ENCODE measurements at regions not wholly inside any gene's neighbourhood (a gene's known extent, or its start where the extent isn't known, plus 50 kb on each side); places are given as distances from the start of the nearest gene placed in this dataset.
"Not testable (repeated sequence)": the region's sequence is repeated elsewhere in the genome, so short reads cannot be mapped to it uniquely, and the experiment has no call there.

- no peaks in the 10 kb centered on the region for H3K4me1 ChIP-seq (ENCODE audit: control insufficient read depth, insufficient read depth, low read length)
- no peak overlapping the region for H3K4me3 ChIP-seq (ENCODE audit: low read length)
- H3K9ac ChIP-seq (ENCODE audit: low read depth, low read length) = no peak overlapping the region
- H3K9me3 ChIP-seq (replicated peaks; ENCODE audit: low read length) = no peaks in the 10 kb centered on the region
- H3K4me2 ChIP-seq (ENCODE audit: low read length) = no peak overlapping the region
- no peaks in the 10 kb centered on the region for H3K36me3 ChIP-seq (ENCODE audit: insufficient read depth, low read length)
- H3K27me3 ChIP-seq (ENCODE audit: control insufficient read depth, insufficient read depth, low read length) = no peaks in the 10 kb centered on the region
Observed at GRCh38 chr5:53790026-53790425, 229.6 kb downstream of the NDUFS4 start.

GRCh38 chr5:53792338-53792737 lies 231.9 kb downstream of the NDUFS4 start:
- Histone ChIP-seq H3K27me3 (ENCODE audit: control insufficient read depth, insufficient read depth, low read length) (no peaks in the 10 kb centered on the region), H3K9me3 (replicated peaks; ENCODE audit: low read length) (no peaks in the 10 kb centered on the region), H3K36me3 (ENCODE audit: insufficient read depth, low read length) (no peaks in the 10 kb centered on the region), H3K4me3 (ENCODE audit: low read length) (no peak overlapping the region), H3K4me1 (ENCODE audit: control insufficient read depth, insufficient read depth, low read length) (no peaks in the 10 kb centered on the region), H3K9ac (ENCODE audit: low read depth, low read length) (no peak overlapping the region), H3K4me2 (ENCODE audit: low read length) (no peak overlapping the region)

- H3K4me2 ChIP-seq (ENCODE audit: low read length); H3K9ac ChIP-seq (ENCODE audit: low read depth, low read length); H3K4me3 ChIP-seq (ENCODE audit: low read length); H3K36me3 ChIP-seq (ENCODE audit: insufficient read depth, low read length); H3K27me3 ChIP-seq (ENCODE audit: control insufficient read depth, insufficient read depth, low read length); H3K9me3 ChIP-seq (replicated peaks; ENCODE audit: low read length); H3K4me1 ChIP-seq (ENCODE audit: control insufficient read depth, insufficient read depth, low read length): not testable (repeated sequence)
Observed at GRCh38 chr5:53799644-53800043, 239.2 kb downstream of the NDUFS4 start.

- H3K9ac ChIP-seq (ENCODE audit: low read depth, low read length); H3K9me3 ChIP-seq (replicated peaks; ENCODE audit: low read length); H3K4me2 ChIP-seq (ENCODE audit: low read length); H3K36me3 ChIP-seq (ENCODE audit: insufficient read depth, low read length); H3K27me3 ChIP-seq (ENCODE audit: control insufficient read depth, insufficient read depth, low read length); H3K4me1 ChIP-seq (ENCODE audit: control insufficient read depth, insufficient read depth, low read length); H3K4me3 ChIP-seq (ENCODE audit: low read length): not testable (repeated sequence)
Observed at GRCh38 chr5:53808392-53808791, 248.0 kb downstream of the NDUFS4 start.

- H3K4me2 ChIP-seq (ENCODE audit: low read length) = no peak overlapping the region
- H3K27me3 ChIP-seq (ENCODE audit: control insufficient read depth, insufficient read depth, low read length) = peaks cover 23% of the 10 kb centered on the region
- H3K4me1 ChIP-seq (ENCODE audit: control insufficient read depth, insufficient read depth, low read length) = no peaks in the 10 kb centered on the region
- no peak overlapping the region for H3K9ac ChIP-seq (ENCODE audit: low read depth, low read length)
- no peaks in the 10 kb centered on the region for H3K9me3 ChIP-seq (replicated peaks; ENCODE audit: low read length)
- H3K36me3 ChIP-seq (ENCODE audit: insufficient read depth, low read length) = no peaks in the 10 kb centered on the region
- no peak overlapping the region for H3K4me3 ChIP-seq (ENCODE audit: low read length)
Observed at GRCh38 chr5:53814819-53815218, 254.4 kb downstream of the NDUFS4 start.

GRCh38 chr5:53815471-53815870 lies 255.0 kb downstream of the NDUFS4 start:
- no peaks in the 10 kb centered on the region for H3K36me3 ChIP-seq (ENCODE audit: insufficient read depth, low read length)
- H3K4me2 ChIP-seq (ENCODE audit: low read length) = no peak overlapping the region
- H3K4me1 ChIP-seq (ENCODE audit: control insufficient read depth, insufficient read depth, low read length) = no peaks in the 10 kb centered on the region
- H3K9me3 ChIP-seq (replicated peaks; ENCODE audit: low read length) = no peaks in the 10 kb centered on the region
- no peak overlapping the region for H3K4me3 ChIP-seq (ENCODE audit: low read length)
- peaks cover 23% of the 10 kb centered on the region for H3K27me3 ChIP-seq (ENCODE audit: control insufficient read depth, insufficient read depth, low read length)
- H3K9ac ChIP-seq (ENCODE audit: low read depth, low read length) = no peak overlapping the region

GRCh38 chr5:53817183-53817582 lies 256.7 kb downstream of the NDUFS4 start:
- H3K27me3 ChIP-seq (ENCODE audit: control insufficient read depth, insufficient read depth, low read length) = peaks cover 23% of the 10 kb centered on the region

GRCh38 chr5:53819482-53819881 lies 259.0 kb downstream of the NDUFS4 start:
- peaks cover 19% of the 10 kb centered on the region for H3K27me3 ChIP-seq (ENCODE audit: control insufficient read depth, insufficient read depth, low read length)
- no peaks in the 10 kb centered on the region for H3K4me1 ChIP-seq (ENCODE audit: control insufficient read depth, insufficient read depth, low read length)
- no peak overlapping the region for H3K4me3 ChIP-seq (ENCODE audit: low read length)
- no peak overlapping the region for H3K4me2 ChIP-seq (ENCODE audit: low read length)
- no peak overlapping the region for H3K9ac ChIP-seq (ENCODE audit: low read depth, low read length)
- no peaks in the 10 kb centered on the region for H3K9me3 ChIP-seq (replicated peaks; ENCODE audit: low read length)
- no peaks in the 10 kb centered on the region for H3K36me3 ChIP-seq (ENCODE audit: insufficient read depth, low read length)

More at GRCh38 chr5:53817183-53817582, 256.7 kb downstream of the NDUFS4 start:
- H3K4me1 ChIP-seq (ENCODE audit: control insufficient read depth, insufficient read depth, low read length) = no peaks in the 10 kb centered on the region
- H3K4me2 ChIP-seq (ENCODE audit: low read length) = no peak overlapping the region
- H3K36me3 ChIP-seq (ENCODE audit: insufficient read depth, low read length) = no peaks in the 10 kb centered on the region
- H3K4me3 ChIP-seq (ENCODE audit: low read length) = no peak overlapping the region
- H3K9ac ChIP-seq (ENCODE audit: low read depth, low read length) = no peak overlapping the region
- no peaks in the 10 kb centered on the region for H3K9me3 ChIP-seq (replicated peaks; ENCODE audit: low read length)

- Histone ChIP-seq H3K36me3 (ENCODE audit: insufficient read depth, low read length) (no peaks in the 10 kb centered on the region), H3K4me3 (ENCODE audit: low read length) (no peak overlapping the region), H3K9me3 (replicated peaks; ENCODE audit: low read length) (no peaks in the 10 kb centered on the region), H3K27me3 (ENCODE audit: control insufficient read depth, insufficient read depth, low read length) (peaks cover 12% of the 10 kb centered on the region), H3K9ac (ENCODE audit: low read depth, low read length) (no peak overlapping the region), H3K4me1 (ENCODE audit: control insufficient read depth, insufficient read depth, low read length) (no peaks in the 10 kb centered on the region), H3K4me2 (ENCODE audit: low read length) (no peak overlapping the region)
Observed at GRCh38 chr5:53820119-53820801, 259.8 kb downstream of the NDUFS4 start.

GRCh38 chr5:53820802-53821171 lies 260.3 kb downstream of the NDUFS4 start:
- Histone ChIP-seq H3K4me3 (ENCODE audit: low read length) (no peak overlapping the region), H3K4me2 (ENCODE audit: low read length) (no peak overlapping the region), H3K9me3 (replicated peaks; ENCODE audit: low read length) (no peaks in the 10 kb centered on the region), H3K27me3 (ENCODE audit: control insufficient read depth, insufficient read depth, low read length) (peaks cover 6% of the 10 kb centered on the region), H3K9ac (ENCODE audit: low read depth, low read length) (no peak overlapping the region), H3K4me1 (ENCODE audit: control insufficient read depth, insufficient read depth, low read length) (no peaks in the 10 kb centered on the region), H3K36me3 (ENCODE audit: insufficient read depth, low read length) (no peaks in the 10 kb centered on the region)

GRCh38 chr5:53825016-53825415 lies 264.6 kb downstream of the NDUFS4 start:
- H3K36me3 ChIP-seq (ENCODE audit: insufficient read depth, low read length) = no peaks in the 10 kb centered on the region
- H3K9ac ChIP-seq (ENCODE audit: low read depth, low read length) = no peak overlapping the region
- H3K4me3 ChIP-seq (ENCODE audit: low read length) = no peak overlapping the region
- H3K9me3 ChIP-seq (replicated peaks; ENCODE audit: low read length) = no peaks in the 10 kb centered on the region
- no peaks in the 10 kb centered on the region for H3K27me3 ChIP-seq (ENCODE audit: control insufficient read depth, insufficient read depth, low read length)
- no peaks in the 10 kb centered on the region for H3K4me1 ChIP-seq (ENCODE audit: control insufficient read depth, insufficient read depth, low read length)
- H3K4me2 ChIP-seq (ENCODE audit: low read length) = no peak overlapping the region

GRCh38 chr5:53825926-53826325 lies 265.5 kb downstream of the NDUFS4 start:
- H3K4me3 ChIP-seq (ENCODE audit: low read length) = no peak overlapping the region
- no peaks in the 10 kb centered on the region for H3K4me1 ChIP-seq (ENCODE audit: control insufficient read depth, insufficient read depth, low read length)
- no peak overlapping the region for H3K9ac ChIP-seq (ENCODE audit: low read depth, low read length)
- H3K27me3 ChIP-seq (ENCODE audit: control insufficient read depth, insufficient read depth, low read length) = no peaks in the 10 kb centered on the region
- no peak overlapping the region for H3K4me2 ChIP-seq (ENCODE audit: low read length)
- no peaks in the 10 kb centered on the region for H3K9me3 ChIP-seq (replicated peaks; ENCODE audit: low read length)
- no peaks in the 10 kb centered on the region for H3K36me3 ChIP-seq (ENCODE audit: insufficient read depth, low read length)

All from skeletal muscle satellite cell (primary cell).